Upper lobe of left lung (tissue), 6 donors: ENCODE measurements at regions not wholly inside any gene's neighbourhood (a gene's known extent, or its start where the extent isn't known, plus 50 kb on each side); places are given as distances from the start of the nearest gene placed in this dataset.

Experiments used
- ATAC-seq, 2 donors: fragments of 200-7000 bp; cut with Tn5 transposase; one replicate each; pipeline ENCODE4 v1.9.1; 2022; ENCODE audit warnings: mild to moderate bottlenecking in 2 of 2, moderate library complexity in 2 of 2; ENCODE audit not compliant: low FRiP score in 2 of 2
- DNase-seq, 2 donors: peaks; one replicate each; pipeline ENCODE4 v3.0.0-alpha.2; 2019 to 2020
- H3K27ac ChIP-seq, 4 donors: fragments of 200-600 bp; sonication (generic); one replicate each; pipeline ENCODE4 v1.5.1; 2016 to 2019
- H3K27me3 ChIP-seq, 4 donors: fragments of 200-600 bp; sonication (generic); one replicate each; pipeline ENCODE4 v1.5.1; 2017 to 2019
- H3K36me3 ChIP-seq, 4 donors: fragments of 200-600 bp; sonication (generic); one replicate each; pipeline ENCODE4 v1.5.1; 2016 to 2019
- H3K4me1 ChIP-seq, 4 donors: fragments of 200-600 bp; sonication (generic); one replicate each; pipeline ENCODE4 v1.5.1; 2018 to 2019
- H3K4me3 ChIP-seq, 4 donors: fragments of 200-600 bp; sonication (generic); one replicate each; pipeline ENCODE4 v1.5.1; 2017 to 2019; ENCODE audit warnings: mild to moderate bottlenecking in 2 of 4, moderate library complexity in 1 of 4
- H3K9me3 ChIP-seq, 4 donors: fragments of 200-600 bp; sonication (generic); one replicate each; pipeline ENCODE4 v1.5.1; 2018 to 2019
- CTCF ChIP-seq, 6 experiments: fragments of 450-650 bp in 4 of 6; fragments of 200-600 bp in 2 of 6; sonication (generic) in 2 of 6; IDR thresholded peaks; one replicate each; pipeline ENCODE4 v1.5.1; 2016 to 2019; ENCODE audit warnings: antibody characterized with exemption in 6 of 6
- EP300 ChIP-seq, 4 donors: sonication (generic); formaldehyde crosslinking; IDR thresholded peaks; one replicate each; pipeline ENCODE4 v1.5.1; 2017; ENCODE audit warnings: antibody characterized with exemption in 4 of 4, control low read depth in 2 of 4
- POLR2A ChIP-seq, 4 donors: fragments of 450-650 bp; IDR thresholded peaks; one replicate each; pipeline ENCODE4 v1.5.1; 2016 to 2017; ENCODE audit warnings: antibody characterized with exemption in 4 of 4, mild to moderate bottlenecking in 2 of 4
- POLR2AphosphoS5 ChIP-seq, 2 donors: sonication (generic); formaldehyde crosslinking; IDR thresholded peaks; one replicate each; pipeline ENCODE4 v1.5.1; 2017; ENCODE audit warnings: antibody characterized with exemption in 2 of 2
- WGBS, 2 donors: methylation state at CpG; one replicate each; pipeline ENCODE4 v1.1.5; 2017 to 2018; 5-methylcytosine and 5-hydroxymethylcytosine counted together
- donor health status: DM: no; HTN: no; CAD: no; lungs with moderate emphysema.
- donor health status: DM: no; HTN: yes; CAD: no; lungs with severe emphysema.

- no peak for TF ChIP-seq POLR2A (IDR thresholded peaks at IDR 0.05)
- TF ChIP-seq EP300 (IDR thresholded peaks at IDR 0.05) = no peak
- no peak for TF ChIP-seq CTCF (IDR thresholded peaks at IDR 0.05)
- no peak for TF ChIP-seq POLR2AphosphoS5 (IDR thresholded peaks at IDR 0.05)
- no peak overlapping the region for H3K4me3 ChIP-seq
- ATAC-seq (no peak), DNase-seq (no peak)
- WGBS, 2 donors = 52 to 53% methylated on average over 3 of the region's 3 CpGs
- H3K9me3 ChIP-seq = peaks cover 0 to 3% (median 0%) of the 10 kb centered on the region in 4 donors
- no peaks in the 10 kb centered on the region for H3K36me3 ChIP-seq
- H3K27me3 ChIP-seq = no peaks in the 10 kb centered on the region
- H3K27ac ChIP-seq = peak overlapping the region in 1 of 4 donors; percentile 4
- no peaks in the 10 kb centered on the region for H3K4me1 ChIP-seq
Observed at GRCh38 chr10:47206449-47207280, 93.3 kb upstream of the GDF10 start.

- Histone ChIP-seq H3K36me3 (no peaks in the 10 kb centered on the region), H3K27me3 (no peaks in the 10 kb centered on the region), H3K4me1 (no peaks in the 10 kb centered on the region), H3K9me3 (peaks cover 0 to 4% (median 0%) of the 10 kb centered on the region in 4 donors), H3K27ac (peak overlapping the region in 1 of 4 donors; percentile 4), H3K4me3 (no peak overlapping the region)
- DNase-seq (peak in 1 of 2 donors; percentile 33), ATAC-seq (peak; percentile 66 to 76)
- WGBS, 2 donors = 49 to 71% methylated on average over 4 of the region's 4 CpGs
- TF ChIP-seq POLR2A (IDR thresholded peaks at IDR 0.05) (no peak), POLR2AphosphoS5 (IDR thresholded peaks at IDR 0.05) (peak in 1 of 2 donors; percentile 35), CTCF (IDR thresholded peaks at IDR 0.05) (no peak), EP300 (IDR thresholded peaks at IDR 0.05) (no peak)
Observed at GRCh38 chr10:47207281-47207615, 92.7 kb upstream of the GDF10 start.

GRCh38 chr10:47207894-47208469 is 92.0 kb upstream of the GDF10 start:
- ATAC-seq (no peak), DNase-seq (no peak)
- Histone ChIP-seq H3K4me1 (no peaks in the 10 kb centered on the region), H3K36me3 (no peaks in the 10 kb centered on the region), H3K4me3 (no peak overlapping the region), H3K27me3 (no peaks in the 10 kb centered on the region), H3K9me3 (peaks cover 0 to 5% (median 0%) of the 10 kb centered on the region in 4 donors), H3K27ac (no peak overlapping the region)
- WGBS, 2 donors = 71 to 77% methylated on average over 5 of the region's 5 CpGs
- TF ChIP-seq CTCF (IDR thresholded peaks at IDR 0.05) (no peak), POLR2A (IDR thresholded peaks at IDR 0.05) (no peak), POLR2AphosphoS5 (IDR thresholded peaks at IDR 0.05) (no peak), EP300 (IDR thresholded peaks at IDR 0.05) (no peak)

GRCh38 chr10:47209466-47209865 is 90.5 kb upstream of the GDF10 start:
- TF ChIP-seq CTCF (IDR thresholded peaks at IDR 0.05) (no peak), POLR2AphosphoS5 (IDR thresholded peaks at IDR 0.05) (no peak), EP300 (IDR thresholded peaks at IDR 0.05) (no peak), POLR2A (IDR thresholded peaks at IDR 0.05) (no peak)
- no peak overlapping the region for H3K27ac ChIP-seq
- H3K27me3 ChIP-seq = no peaks in the 10 kb centered on the region
- no peaks in the 10 kb centered on the region for H3K4me1 ChIP-seq
- no peaks in the 10 kb centered on the region for H3K36me3 ChIP-seq
- H3K4me3 ChIP-seq = no peak overlapping the region
- no peak for DNase-seq
- ATAC-seq = no peak
- 72 to 81% methylated on average over 1 of the region's 1 CpG for WGBS, 2 donors
- peaks cover 0 to 5% (median 0%) of the 10 kb centered on the region in 4 donors for H3K9me3 ChIP-seq
